GM18511 (cell line): ENCODE measurements at regions not wholly inside any gene's neighbourhood (a gene's known extent, or its start where the extent isn't known, plus 50 kb on each side); places are given as distances from the start of the nearest gene placed in this dataset.

Experiments
- ATAC-seq: cut with Tn5 transposase; IDR thresholded peaks from one replicate; pipeline ENCODE4 v1.9.1; 2021; ENCODE audit warnings: mild to moderate bottlenecking, moderate library complexity; ENCODE audit not compliant: unreplicated experiment

DNA sequence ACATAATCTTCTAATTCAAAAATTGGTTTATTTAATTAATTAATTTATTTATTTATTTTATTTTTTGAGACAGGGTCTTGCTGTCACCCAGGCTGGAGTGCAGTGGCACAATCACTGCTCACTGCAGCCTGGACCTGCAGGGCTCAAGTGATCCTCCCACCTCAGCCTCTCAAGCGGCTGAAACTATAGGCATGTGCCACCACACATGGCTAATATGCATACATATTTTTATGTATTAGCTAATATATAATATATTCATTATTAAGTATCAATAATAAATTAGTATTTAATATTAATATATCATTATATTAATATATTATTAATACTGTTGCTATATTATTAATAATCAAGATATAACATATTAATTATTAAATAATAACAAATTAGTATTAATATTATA is 406.7 kb downstream of the GPATCH2 start:
- no peak for ATAC-seq

DNA sequence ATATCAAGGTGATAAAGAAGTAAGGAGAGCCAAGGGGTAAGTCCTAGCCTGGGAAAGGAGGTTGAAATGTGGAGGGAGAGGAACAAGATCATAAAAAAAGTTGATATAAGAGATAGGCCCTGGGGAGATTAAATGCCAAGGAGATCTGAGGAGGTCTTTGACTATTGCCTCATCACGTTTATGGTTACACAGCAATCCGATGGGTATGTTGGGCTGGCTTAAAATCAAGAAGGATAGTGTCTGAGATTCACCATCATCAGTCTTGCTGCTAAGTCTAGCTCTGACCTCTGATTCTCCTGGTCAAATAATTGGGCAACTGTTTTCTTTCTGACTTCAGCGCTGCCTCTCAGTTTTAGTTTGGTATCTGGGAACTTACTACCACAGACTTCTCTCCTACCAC is 416.3 kb downstream of the GPATCH2 start:
- no peak for ATAC-seq

DNA sequence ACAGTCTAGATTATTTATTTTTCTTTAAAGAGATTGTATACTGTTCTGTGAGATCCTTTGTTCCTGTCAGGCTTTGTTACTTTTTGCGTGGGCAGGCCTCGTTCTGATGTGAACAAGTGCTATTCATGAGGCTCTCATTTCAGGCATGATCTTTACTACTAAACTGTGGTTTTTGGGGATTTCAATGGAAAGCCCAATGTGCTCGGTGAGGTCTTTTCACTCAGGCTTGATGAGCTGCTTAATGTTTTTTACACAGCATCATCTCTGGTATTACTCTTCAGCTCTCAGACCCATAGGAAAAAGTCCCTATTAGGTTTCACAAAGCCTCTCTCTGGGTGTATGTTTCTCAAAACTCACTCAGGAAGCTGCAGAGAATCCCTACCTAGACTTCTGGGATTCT is 419.4 kb downstream of the GPATCH2 start:
- ATAC-seq = peak; percentile 78

DNA sequence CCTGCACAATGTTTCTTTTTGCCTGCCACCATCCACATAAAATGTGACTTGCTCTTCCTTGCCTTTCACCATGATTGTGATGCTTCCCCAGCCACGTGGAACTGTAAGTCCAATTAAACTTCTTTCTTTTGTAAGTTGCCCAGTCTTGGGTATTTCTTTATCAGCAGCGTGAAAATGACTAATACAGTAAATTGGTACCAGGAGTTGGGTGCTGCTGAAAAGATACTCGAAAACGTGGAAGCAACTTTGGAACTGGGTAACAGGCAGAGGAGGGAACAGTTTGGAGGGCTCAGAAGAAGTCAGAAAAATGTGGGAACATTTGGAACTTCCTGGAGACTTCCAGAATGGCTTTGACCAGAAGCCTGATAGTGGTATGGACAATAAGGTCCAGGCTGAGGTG is 425.3 kb downstream of the GPATCH2 start:
- ATAC-seq = no peak

DNA sequence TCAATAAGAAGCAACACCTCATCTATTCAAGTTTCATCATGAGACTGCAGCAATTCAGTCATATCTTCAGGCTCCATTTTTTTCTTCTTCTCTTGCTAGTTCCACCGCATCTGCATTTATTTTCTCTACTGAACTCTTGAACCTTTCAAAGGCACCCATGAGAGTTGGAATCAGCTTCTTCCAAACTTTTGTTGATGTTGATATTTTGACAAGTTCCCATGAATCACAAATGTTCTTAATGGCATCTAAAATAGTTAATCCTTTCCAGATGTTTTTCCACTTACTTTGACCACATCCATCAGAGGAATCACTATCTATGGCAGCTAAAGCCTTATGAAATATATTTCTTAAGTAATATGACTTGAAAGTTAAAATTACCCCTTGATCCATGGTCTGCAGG is 434.3 kb downstream of the GPATCH2 start:
- ATAC-seq = no peak

DNA sequence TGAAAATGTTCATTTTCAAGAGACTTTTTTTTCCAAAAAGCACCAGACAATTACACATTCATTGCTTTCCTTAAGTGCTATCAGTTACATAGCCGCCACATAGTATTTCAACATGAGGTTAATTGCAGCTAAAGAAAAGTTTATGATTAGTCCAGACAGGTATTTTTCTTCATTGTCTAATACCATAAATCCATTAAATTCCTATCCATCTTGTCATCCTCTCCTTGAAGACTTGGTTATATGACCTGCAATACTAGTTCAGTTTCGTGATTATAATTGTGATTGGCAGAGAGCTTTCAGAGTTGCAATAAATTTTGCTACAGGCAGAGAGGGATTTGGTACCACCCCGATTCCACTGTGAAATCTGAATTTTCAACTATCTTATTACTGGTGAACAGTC is 437.7 kb downstream of the GPATCH2 start:
- no peak for ATAC-seq

DNA sequence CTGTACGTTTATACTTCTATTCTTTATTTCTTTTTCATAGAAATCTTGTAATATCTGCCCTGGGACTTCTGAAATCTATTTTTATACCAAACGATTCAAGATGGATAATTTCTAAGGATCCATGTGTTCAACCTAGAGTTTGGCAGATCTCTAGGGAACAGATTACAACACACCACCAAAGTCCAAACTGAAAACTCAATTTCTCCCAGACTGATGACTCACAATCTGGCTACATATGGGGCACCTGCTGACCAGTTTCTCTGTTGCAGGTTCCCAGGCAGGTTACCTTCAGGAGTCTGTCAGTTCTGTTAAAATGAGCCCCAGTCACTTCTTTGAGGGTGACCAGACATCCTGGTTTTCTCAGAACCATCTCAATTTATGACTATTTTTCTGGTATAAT is 439.4 kb downstream of the GPATCH2 start:
- ATAC-seq = no peak

DNA sequence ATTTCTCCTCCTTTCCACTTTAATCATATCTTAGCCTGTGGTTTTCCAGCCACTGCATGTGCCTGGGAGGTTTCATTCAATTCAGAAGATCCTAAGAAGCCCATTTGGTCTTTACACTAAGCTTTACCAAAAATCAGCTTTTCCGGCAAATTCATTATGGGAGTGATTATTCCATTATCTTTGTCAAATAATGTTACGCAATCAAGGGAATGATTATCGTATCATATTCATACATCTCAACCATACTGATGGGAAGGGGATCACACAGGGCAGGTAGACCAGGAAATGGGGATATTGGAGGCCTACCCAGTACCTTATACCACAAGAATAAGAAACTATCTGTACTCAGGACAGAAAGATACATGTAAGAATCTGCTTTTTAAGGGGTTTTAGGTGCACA is 440.5 kb downstream of the GPATCH2 start:
- no peak for ATAC-seq

DNA sequence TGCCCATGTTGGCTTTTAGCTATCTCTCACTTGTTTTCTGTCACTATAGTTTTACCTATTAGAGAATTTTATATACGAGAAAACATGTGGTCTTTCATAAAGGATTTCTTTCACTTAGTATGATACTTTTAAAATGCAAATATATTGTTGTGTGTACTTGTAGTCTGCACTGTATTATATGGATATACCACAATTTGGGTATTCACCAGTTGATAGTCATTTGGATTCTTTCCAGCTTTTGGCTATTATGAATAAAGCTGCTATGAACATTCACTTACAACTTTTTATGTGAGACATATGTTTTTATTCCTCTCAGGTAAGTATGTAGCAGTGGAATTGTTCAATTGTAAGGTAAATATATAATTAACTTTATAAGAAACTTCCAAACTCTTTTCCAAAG is 441.5 kb downstream of the GPATCH2 start:
- ATAC-seq = no peak

DNA sequence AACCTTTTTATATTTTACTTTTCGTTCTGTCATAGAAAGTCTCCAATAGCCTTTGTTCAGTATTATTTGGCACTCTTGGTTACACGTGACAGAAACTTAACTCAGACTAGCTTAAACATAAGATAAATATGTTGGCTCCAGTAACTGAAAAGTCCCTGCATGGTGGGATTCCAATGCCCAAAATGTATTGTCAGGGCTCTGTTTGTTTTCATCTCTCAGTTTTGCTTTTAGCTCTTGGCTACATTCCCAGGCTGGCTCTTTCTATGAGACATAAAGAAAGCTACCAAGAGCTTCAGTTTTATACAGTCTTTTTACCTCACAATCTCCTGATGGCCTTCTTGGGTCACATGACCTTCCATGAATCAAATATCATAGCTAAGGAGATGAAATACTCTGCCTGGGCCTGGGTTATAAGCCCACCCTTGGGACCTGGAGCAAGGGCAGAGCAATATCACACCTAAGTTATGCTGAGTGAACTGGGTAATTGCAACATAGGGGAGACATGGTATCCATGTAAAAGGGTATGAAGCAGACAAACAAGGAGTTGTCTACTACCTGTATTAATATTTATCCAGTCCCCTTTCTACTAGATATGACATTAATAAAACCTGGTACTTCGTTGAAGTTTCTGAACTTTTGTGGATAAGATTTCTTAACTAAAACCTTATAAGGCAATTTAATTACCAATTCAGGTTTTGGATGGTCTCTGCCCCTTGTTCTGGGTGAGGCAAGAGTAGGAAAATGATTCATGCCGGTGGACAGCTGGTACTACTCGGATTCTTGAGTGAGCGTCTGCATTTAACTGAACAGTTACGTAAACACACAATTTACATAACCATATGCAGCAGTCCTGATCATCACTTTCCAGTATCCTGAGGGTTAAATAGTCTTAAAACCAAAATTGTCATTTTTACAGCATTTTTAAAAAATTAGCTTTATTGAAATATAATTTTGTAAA is 442.3 kb downstream of the GPATCH2 start:
- ATAC-seq = no peak

DNA sequence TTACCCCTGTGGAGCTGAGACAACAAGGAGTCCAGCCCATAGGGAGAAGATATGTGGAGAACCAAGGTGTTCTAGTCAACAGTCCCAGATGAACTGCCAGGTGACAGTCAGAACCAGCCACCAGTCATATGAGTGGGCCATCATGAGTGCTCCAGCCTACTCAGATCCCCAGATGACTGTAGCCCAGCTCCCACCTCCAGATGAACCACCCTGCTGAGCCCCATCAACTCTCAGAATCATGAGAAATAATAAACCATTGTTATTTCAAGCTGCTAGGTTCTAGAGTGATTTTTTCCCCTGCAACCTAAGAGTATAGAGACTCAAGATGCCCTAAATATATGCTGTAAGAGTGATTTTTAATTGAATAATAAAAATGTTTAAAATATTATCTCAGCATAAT is 444.2 kb downstream of the GPATCH2 start:
- no peak for ATAC-seq

DNA sequence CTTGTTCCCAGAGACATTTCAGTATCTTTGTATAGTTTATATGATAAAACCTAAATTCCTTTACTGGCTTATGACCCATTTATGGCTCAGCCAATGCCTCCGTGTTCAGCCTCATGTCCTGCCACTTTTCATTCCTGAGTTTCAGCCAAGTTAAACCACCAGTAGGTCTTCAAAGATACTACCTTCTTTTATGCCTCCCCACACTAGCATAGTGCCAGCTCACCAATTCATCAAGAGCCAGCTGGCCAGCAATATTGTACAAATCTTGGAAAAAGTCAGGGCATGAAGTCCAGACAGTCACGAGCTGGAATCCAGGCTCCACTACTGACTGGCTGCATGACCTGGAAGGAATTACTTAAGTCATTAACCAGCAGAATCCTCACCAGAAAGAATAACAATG is 446.0 kb downstream of the GPATCH2 start:
- no peak for ATAC-seq

DNA sequence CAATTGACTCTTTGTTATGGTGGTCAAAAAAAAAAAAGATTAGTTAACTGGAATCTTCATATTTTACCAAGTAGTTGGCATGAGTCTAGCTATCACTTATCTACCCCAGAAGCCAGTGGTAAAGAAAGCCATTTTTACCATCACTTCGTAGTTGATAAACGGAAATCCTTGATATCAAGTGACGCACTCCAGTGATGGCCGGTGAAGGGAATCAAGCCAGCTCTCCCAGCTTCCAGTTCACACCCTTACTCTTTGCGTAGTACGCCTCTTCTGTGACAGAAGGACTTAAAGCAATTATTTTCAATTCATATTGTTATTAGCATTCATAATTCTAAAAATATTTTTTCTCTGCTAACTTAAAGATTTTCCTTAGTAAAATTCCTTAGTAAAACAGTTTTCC is 447.9 kb downstream of the GPATCH2 start:
- no peak for ATAC-seq

DNA sequence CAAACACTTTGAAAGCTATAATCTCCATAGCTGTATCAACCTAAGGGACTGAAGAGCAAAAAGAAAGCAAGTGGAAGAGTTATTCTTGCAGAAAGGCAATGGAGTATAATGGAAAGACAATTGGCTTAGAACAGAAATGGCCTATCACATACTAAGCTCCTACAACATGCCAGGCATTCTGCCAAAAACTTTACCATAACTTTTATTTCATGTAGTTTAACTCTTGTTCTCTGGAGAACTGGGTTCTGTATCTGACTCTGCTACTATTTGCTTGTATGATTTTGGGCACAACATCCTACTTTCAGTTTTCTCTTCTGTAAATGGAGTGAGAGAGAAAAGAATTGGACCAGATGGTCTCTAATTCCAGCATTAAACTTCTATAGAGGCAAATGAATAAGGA is 449.1 kb downstream of the GPATCH2 start:
- ATAC-seq = no peak

DNA sequence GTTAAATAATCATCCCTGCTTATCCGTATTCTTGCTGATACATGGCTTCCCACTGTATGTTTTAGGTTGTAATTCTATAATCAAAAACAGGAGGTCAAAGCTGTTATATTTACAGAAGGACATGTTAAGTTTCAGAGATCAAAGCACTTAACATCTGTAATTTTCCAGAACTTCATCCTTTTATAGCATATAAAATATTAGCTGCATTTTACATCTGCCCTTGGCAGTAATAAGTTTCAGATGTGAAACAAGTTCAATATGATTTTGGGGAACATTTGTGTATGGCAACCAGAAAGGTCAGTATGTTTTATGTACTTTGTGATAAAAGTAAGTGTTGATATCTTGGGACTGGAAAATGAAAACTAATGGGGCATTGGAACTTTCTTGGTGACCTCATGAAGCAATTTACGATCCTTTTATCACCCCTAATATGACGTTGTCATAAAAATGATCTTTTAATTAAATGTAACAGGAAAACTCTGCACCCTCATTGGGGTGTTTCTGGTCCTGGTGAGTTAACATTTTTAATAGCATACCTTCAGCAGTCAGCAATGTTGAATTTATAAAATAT is 449.6 kb downstream of the GPATCH2 start:
- no peak for ATAC-seq

DNA sequence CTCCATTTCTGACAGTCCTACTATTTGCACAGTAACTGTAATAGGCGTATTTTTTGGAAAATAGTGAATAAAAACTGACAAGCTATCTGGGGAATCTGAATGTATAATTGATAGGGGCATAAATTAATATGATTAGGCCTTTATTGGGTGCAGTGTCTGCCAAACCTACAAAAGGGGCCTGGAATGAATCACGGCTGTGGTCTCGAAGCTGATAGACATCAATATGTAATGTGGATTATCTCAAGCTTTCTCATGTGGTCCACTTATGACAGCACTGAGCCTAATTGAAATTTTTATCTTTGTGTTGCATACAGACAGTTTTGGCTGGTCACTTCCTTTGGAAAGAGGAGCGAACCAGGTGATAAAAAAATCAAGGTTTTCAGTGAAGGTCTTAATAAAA is 450.4 kb downstream of the GPATCH2 start:
- ATAC-seq = no peak

DNA sequence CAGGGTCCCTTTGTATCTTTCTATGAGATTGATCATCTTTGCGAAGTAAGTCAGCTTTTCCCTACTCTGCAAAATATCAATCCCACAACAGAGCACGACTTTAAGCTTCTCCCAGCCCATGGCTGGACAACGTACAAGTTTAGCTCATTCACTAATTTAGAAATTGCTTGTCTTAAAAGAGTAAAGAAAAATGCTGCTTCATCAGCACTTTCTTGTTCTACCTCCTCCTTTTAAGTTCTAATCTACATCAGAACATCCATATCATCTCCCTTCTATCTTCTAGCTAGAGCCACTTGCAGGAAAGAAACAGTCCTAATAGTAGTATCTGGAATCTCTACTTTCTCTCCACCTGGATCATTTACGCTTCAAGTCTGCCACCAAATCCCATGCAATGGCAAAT is 441.2 kb upstream of the ESRRG start:
- no peak for ATAC-seq

DNA sequence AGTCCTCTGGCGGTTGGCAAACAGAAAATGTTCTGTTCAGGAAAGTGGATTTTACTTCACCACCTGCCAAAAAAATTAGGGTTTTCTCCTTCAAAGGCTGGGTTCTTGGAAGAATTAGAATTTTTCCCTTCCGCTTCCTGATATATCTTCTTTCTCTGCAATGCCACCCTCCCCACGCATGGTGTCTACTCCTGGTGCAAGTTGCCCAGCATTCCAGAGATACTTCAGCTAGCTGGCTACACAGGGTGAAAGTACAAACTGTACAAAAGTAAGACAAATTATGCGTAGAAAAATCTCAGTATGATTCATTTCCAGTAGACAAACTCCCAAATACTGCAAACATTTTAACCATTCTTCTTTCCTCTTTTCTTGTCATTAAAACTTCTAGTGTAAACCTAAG is 430.1 kb upstream of the ESRRG start:
- ATAC-seq = no peak

DNA sequence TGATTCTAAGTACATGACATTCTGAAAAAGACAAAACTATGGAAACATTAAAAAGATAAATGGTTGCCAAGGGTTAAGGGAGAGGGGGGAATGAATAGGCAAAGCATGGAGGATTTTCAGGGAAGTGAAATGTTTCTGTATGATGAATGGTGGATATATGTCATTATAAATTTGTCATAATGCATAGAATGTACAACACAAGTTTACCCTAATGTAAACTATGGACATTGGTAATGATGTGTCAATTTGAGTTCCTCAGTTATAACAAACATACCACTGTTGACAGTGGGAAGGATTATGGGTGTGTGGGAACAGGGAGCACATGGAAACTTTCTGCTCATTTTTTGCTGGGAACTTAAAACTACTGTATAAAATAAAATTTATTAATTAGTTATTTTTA is 427.1 kb upstream of the ESRRG start:
- ATAC-seq = no peak

DNA sequence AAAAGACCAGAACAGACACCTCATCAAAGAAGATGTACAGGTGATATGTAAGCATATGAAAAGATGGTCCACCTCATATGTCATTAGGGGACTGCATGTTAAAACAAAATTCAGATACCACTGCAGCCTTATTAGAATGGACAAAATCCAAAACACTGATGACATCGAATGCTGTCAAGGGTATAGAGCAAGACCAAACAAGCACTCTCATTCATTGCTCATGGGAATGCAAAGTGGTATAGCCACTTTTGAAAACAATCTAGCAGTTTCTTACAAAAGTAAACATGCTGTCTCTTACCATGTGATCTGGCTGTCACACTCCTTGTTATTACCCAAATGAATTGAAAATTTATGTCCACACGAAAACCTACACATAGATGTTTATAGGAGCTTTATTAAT is 426.6 kb upstream of the ESRRG start:
- no peak for ATAC-seq

DNA sequence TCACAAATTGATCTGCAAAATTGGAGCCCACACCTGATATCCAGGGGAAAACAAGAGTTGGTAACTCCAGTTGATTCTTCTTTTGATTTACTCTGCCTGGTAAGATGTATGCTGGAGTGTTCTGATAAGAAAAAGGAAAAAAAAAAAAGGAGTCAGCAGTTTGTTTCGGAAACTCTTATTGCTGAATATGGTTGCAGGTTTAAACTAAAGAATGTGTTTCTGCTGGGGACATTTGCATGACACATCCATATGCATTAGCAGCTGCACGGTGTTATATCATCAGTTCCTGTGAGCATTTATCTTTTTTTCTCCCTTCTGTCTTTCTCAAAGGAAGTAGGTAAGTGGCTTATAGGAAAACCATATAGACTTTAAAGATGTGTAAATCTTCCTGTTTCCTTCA is 418.5 kb upstream of the ESRRG start:
- ATAC-seq = no peak

DNA sequence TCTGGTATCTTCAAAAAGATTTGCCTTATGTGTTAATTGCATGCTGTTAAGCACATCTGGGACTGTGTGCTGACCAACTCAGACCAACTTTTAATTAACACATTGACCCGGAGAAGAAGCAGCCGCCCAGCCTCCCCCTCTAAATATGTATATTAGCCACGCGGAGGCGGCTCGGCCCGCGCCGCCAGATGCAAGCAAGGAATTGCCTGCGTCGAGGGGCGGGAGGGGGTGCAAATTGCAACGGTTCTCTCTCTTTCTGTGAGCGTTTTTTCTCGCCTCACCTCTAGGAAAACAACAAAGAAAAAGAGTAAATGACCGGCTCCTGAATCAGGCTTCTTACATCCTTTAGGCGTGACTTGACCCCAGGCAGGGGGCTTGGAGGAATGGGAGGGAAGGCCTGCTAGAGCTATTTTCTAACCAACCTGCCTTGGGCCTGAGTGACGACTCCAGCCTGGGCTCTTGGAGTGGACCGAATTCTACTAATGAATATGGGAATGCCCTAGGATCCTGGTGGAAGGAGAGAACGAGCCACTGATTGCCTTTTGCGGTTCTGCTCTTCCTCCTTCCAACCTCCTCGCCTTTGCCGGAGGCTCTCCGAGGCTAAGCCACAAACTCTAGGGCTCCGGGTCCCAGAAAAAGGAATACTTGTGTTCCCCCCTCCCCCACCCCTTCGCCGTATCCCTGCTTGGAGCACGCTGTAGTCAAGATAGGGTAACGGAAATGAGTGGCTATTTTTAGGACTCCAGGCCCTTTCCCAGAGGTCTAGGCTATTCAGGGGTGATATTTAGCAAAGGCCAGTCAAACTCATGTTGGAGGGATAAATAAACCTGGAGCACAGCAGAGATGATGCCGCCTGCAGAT is 417.0 kb upstream of the ESRRG start:
- ATAC-seq = no peak
